GM19372 (cell line): ENCODE measurements at regions not wholly inside any gene's neighbourhood (a gene's known extent, or its start where the extent isn't known, plus 50 kb on each side); places are given as distances from the start of the nearest gene placed in this dataset.

Source experiments
- ATAC-seq: cut with Tn5 transposase; IDR thresholded peaks from one replicate; pipeline ENCODE4 v1.9.1; 2021; ENCODE audit warnings: mild to moderate bottlenecking, low read depth, moderate library complexity; ENCODE audit not compliant: unreplicated experiment

DNA sequence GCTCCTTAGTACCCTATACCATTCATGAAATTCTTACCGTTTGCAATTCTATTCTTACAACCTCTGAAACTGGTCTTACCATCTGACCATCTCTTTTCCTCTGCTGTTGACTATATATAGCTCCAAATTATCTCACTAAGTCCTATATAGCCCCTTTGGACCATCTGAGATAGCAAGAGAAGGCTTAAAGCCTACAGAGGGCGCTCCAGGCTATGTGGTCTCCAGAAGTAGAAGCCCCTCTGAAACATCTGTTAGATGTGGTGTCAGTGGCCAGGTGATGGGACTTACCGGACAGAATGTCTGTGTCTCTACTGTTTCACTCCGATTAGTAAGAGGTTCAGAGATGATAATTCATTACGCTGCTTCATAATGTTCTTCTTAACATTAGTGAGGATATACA lies 140.7 kb upstream of the BMP2 start:
- no peak for ATAC-seq

DNA sequence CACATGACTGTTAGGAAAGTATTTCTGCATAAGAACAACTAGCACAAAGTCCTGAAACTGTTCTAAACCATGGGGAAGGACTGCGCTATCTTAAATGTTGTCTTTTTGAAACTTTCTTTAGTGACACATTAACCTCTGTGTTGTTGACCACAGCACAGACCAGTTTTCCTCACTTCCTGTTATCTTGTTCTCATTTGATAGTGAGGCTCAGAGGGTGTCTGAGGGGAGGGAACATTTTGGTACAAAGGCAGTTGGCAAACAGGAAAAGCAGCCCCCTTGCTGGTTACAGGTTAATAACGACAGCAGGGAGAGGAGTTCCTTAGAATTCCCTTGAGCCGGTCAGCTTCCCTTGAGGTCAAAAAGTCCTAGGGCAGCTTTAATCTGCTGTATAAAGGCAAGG lies 143.5 kb upstream of the BMP2 start:
- ATAC-seq, result peak; percentile 96

DNA sequence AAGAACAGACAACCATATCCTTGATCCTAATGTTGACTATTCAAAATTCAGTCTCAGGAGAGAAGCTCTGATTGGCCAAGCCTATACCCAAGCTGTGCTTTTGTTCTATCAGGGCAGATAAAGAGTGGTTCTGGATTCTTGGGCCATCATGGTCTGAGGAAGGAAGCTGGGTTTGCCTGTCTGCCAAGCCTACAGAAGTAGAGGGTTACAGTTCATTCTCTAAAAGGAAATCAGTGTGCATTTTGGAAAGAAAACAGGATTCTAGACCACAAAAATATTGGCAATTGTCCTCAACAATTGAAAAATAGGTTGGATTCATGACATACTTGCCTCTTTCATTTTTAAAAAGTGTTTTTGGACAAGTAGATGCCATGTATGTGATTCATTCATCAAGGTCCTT lies 145.4 kb upstream of the BMP2 start:
- ATAC-seq, result no peak

DNA sequence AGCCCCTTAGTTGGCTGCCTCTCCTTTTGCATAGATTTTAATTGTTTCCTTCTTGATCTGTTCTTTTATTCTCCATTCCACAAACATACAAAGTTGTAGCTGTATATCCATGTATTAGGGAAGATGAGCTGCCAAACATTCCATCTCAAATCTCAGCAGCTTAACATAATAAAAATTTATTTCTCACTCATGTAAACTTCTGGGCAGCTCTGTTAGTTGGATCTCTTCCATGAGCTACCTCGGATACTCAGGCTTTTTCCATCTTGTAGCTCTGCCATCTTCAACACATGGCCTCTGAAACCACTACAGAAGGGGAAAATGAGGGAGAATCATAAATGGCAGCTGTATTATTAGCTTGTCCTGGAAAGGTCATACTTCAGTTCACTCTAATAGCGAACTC lies 149.4 kb upstream of the BMP2 start:
- ATAC-seq, result no peak

DNA sequence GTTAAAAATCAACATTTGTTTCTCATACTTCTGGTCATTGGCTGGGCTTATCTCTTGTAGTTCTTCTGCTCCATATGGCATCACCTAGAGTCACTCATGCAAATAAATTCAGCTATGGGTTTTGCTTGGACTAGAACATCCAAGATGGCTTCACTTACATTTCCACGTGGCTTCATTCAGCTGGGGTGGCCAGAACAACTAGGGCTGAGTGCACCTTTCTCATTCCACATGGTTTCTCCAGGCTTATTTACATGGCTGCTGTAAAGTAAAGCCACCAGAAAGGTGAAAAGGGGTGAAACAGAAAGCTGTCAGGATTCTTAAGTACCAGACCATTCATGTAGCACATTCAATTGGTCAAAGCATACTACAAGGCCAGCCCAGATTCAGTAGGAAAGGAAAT lies 151.1 kb upstream of the BMP2 start:
- no peak for ATAC-seq

DNA sequence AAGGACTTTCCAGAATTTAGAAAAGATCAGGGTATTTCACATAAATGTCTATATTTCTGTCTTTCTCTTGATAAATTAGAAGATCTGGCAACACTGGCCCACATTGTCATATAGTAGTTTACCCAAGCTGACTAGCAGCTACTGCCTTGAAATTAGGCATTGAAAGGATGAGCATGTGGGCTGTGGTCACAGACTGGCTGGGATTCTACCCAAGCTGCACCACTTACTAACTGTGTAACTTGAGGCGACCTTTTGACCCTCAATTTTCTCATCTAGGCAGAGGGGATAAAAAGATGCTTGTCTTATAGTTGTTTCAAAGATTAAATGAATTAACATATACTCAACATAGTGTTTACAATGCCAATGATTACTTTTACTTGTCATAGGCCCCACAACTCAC lies 152.7 kb upstream of the BMP2 start:
- ATAC-seq, result no peak

DNA sequence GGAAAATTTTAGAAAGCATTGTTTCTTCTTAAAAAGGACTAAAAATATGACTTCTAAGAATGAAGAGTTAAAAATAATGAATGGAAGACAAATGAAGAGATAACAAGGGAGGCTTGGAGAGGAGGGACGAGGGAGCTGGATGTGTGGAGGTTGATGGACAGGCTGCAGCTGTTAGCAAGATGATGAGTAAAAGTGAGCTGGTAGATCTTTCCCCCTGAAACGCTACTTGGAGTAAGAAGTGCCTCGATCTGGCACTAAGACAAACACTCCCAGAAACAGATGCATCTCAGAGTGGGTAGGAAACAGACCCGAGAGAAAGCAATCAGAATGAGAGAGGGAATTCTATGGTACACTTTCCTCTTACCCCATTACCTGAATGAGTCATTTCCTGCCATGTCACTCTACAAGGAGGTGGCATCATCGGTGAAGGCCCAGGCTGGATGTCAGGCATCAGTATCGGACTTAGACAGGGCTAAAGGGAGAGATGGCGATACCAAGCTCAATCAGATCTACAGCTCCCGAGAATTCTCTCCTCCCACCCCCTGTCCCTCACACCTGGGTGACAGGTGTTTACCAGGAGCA lies 154.1 kb upstream of the BMP2 start:
- ATAC-seq, result no peak

DNA sequence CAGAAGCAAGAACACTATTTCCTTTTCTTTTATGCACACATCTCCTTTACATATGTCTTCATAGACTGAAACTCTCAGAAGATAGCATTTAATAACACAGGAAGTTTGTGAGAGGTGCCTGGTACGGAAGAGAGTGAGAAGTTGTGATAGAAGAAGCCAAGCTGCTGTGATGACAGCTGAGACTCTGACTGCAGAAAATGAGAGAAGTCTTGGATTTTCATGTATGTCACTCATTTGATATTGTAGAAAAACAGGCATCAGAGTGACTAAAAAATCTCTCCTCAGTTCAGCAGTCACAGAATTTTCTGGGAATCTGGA lies 154.9 kb upstream of the BMP2 start:
- ATAC-seq, result no peak

DNA sequence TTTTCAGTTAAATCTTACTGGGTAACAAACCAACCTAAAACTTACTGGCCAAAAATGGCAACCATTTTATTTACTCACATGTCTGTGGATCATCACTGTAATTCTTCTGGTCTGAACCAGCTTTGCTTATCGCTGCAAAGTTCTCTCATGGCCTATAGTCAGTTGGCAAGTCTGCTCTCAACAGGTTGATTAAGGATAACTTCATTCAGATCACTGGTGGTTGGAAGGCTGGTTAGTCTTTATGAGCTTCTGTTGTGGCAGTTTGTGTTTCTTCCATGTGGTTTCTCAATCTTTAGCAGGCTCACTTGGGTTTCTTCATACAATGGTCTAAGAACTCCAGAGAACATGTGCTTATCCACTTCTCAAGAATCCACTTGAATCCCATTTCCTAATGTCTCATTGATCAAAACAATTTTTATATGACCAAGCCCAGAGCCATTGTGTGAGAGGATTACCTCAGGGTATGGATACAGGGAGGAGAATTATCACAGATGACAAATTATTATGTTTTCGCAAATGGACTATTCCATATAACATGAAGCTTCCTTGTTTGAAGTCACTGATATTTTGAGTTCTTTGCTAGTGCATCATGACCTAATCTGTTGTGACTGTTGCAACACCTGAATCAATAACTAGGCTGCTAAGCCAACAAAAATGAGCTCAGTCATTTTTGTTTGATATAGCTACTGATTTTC lies 155.4 kb upstream of the BMP2 start:
- no peak for ATAC-seq

DNA sequence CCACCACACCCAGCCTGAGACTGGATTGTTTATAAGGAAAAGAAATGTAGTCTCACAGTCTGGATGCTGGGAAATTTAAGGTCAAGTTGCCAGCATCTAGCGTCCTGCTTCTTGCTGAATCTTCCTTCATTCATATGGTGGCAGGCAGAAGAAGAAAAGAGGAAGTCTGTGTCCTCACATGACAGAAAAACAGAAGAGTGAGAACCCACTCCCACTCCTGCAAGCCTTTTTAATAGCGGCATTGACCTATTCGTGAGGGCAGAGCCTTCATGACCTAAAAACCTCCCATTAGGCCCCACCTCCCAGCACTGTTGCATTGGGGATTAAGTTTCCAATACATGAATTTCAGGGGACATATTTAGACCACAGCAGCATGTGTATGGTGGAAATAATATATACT lies 160.8 kb upstream of the BMP2 start:
- ATAC-seq, result no peak

DNA sequence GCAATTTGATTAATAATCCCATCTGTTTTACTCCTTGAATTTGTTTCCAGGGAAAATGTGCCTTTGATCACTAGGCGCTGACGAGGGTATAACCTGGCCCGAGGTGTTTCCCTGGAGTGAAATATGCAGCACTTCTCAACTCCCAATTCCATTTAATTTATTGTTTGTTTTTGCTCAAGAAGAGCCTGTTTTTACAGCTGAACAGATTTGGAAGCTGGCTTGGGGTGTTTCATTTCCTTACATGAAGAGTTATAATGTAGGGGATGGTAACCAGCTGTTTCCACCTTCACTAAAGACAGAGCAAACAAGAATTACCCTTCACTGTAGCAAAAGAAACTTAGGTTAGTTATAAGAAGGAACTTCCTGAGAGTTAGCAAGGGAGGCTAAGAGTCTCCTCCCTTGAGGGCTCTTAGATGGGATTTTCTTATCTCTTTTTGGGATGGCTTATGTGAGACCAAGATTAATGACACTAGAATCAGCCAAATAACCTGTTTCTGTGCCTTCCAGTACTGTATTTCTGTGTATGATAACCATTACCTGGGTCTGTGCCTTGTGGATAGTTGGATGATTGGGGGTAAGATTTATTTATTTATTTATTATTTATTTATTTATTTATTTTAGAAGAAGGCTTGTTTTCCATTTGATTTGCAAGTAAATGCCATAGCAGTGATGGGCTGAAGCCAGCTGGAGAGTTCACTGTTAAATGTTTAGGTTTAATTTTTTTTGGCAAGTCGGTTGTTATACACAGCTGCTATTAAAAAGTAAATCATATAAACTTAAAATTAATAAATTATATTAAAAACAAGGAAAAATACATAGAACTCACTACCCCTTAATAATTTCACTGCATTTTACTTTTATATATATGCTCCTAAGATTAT lies 162.2 kb upstream of the BMP2 start:
- no peak for ATAC-seq

DNA sequence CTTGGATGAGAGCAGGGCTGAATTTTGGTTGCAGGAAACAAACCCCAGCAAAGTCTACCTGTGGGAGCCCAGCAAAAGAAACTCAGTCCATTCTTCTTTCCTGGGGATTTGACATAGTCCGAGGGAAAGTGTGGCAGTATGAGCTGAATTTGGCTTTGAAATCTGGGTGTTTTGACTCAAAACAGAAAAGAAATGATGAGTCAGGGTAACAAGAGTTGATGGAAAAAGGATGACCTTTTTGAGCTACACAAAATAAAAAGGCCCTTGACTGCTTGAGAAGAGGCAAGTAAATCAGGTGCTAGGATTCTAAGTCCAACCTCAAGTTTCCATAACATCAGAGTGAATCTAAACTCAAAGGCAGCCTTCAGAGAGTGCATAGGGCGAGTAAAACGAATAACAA lies 163.3 kb upstream of the BMP2 start:
- no peak for ATAC-seq

DNA sequence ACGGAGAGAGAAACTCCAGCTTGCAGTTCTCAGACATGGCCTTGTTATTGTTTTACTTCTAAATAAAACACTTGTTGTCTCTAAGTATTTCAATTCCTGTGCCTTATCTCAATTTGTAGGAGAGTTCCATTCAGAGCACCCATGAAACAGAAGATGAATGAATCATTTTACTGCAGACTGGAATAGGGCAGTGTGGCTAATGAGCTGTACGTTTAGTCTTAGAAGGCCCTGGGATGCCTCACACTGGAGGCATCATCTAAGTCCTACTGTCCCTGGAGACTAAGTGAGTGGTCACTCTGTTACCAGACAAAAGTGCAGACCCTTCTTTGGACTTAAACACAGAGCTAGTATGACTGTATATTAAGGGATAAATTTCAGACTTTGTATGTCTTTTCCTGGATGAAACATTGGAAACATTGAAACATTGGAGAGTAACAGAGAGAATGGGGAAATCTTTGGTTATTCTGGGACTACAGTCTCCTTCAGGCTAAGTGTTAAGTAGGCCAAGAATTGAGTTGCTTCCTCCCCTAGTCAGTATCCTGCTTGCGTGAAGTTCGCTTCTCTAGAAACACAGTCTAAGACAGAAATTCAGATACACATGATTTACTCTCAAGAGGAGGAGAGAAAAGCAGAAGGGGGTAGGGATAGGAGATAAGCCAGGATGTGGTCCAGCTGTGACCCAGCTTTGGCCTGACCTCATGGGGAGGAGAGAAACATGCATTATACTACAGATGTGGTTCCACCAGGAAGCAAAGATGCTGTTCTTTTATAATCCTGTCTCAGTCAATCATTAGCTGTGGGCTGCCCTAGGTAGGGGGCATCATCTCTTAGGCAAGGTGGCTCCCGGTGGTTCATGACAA lies 167.4 kb upstream of the BMP2 start:
- no peak for ATAC-seq

DNA sequence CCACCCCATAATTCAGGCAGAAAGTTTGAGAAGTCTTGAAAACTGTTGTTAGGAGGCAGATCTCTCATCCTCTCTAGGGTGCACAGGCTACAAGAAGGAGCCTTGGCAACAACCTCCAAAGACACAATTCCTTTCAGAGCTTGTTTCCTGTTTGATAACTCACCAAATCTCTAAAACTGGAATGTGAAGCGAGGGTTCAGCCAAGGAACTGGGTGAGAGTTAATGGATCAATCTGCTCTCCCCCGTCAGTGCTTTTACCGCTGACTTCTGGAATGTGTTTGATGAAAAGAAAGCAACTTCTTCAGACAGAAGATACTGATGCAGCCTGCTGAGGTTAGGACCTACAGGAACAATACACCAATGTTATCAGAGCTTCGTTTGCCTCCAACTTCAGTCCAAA lies 171.8 kb upstream of the BMP2 start:
- ATAC-seq, result no peak

DNA sequence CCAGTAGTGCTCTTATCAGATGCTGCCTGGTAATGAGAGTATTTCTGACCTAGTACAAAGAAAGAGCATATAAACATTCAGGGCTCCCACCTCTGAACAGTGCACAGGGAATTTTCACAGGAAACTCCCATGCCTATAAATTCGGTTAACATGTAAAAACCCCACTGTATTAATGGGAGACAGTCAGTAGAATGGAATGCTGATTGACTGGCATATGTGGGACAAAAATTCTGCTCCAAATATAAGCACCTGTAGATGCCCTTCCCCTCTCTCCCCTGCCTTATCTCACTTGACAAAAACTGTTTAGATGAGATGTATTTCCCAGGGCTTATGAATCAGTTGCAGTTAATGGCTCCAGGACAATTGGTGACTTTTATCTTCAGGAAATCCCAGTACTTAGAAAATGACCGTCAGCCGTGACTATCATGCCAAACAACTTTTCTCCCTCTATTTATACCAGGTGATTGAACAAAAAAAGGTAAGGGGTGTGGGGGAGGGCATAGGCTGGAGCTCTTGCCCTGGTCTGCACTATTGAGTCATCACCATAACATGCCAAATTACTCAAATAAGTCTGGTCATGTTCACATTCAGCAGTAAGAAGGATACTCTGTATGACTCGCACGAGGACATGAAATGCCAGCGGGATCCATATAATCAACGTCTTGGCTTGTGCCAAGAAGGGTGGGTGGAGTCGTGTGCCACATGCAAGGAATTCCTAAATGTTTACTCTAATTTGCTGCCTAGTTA lies 176.4 kb upstream of the BMP2 start:
- ATAC-seq, result no peak

DNA sequence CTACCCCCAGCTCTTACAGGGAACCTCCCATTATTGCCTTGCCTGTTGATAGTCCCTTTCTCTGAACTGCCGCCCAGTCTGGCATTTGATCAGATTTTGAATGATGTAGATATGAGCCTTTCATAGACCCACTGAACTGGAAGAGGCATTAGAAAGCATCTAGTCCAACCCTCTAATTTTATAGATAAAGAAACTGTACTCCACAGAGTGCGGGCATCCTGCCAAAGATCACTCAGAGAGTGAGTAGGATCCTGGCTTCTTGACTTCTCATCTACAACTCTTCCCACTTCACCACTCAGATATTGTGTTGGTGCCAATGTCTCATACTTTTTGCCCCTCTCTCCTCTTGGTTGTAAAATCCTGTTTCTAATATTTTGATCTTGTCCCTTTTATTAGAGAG lies 179.2 kb upstream of the BMP2 start:
- no peak for ATAC-seq

DNA sequence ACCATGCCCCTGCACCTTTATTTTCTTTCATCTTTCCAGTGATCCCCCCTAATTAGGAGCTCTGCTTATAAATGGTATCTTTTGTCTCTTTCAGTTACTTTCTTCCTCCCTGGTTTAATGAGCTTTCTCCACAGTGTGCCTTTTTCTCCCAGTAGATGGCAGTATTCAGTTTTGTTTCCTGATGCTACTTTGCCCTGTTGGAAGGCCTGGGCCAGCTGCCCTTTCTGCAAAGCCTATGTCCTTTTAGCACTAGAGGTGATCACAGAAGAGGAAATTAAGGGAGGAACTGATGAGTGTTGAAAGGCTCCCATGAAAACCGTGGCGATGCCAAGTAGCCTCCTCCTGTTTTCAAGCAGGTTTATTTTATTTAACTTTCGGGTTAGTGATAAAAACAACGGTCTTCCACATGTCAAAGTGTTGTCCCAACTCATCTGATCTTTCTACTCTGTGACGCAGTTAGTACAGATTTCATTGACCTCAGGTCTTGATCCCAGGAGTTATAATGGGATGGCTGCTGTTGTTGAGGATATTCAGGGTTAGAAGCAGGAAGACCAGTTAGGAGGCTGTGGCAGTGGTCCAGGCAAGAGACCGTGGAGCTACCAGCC lies 184.2 kb upstream of the BMP2 start:
- ATAC-seq, result peak; percentile 89

DNA sequence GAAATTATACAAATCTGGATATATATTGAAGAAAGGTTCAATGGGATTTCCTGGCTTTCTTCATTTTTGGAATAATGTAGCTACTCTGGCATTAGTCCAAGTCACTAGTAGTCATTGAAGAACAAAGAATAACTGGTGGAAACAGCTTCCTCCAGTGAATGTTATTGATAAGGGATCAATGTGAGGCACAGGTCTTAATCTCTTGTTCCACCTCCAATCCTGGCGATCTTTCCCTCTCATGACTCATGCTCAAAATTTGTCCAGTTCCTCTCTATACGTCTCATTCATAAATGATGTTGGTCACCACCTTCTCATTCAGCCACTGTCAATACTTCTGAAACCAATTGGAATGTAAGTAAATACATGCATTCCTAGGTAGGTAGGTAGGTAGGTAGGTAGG lies 185.0 kb upstream of the BMP2 start:
- no peak for ATAC-seq

DNA sequence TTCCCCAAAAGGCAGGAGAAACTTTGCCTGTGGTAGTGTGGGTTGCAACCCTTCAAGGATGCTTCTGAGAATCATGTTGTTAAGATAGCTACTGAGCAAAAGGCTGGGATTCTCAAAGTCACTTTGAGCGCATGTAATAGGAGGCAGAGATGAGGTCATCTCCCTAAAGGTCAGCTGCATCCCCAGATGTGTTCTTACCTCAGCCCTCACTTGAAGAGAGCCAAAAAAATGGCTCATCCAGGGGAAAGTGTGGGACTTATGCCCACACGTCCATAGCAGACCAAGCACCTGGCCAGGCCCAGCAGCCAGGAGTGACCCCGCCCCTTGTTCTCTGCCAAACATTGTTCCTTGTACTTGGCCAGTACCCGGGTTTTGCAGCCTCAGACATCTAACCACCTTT lies 187.0 kb upstream of the BMP2 start:
- ATAC-seq, result no peak

DNA sequence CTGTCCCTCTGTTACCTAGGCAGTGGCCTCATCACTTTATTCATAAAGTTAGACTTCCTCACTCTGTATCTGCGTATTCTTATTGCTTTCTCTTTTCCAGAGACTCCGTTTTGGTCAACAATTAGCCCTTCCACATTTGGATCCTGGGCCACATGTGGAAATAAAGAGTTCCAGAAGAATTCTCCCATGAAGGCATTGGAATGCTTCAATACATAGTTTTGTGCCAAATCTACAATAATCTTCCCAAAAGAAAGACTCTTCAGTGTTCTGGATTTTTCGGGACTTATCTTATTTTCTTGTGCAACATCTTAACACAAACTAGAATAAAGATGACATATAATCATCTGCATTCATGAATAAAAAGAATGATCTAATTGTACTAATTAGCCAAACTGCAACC lies 187.7 kb upstream of the BMP2 start:
- ATAC-seq, result no peak
